HepG2 (cell line): ENCODE measurements at regions not wholly inside any gene's neighbourhood (a gene's known extent, or its start where the extent isn't known, plus 50 kb on each side); places are given as distances from the start of the nearest gene placed in this dataset.

Experiments used
- DNMT1 ChIP-seq: sonication (generic); formaldehyde crosslinking; IDR thresholded peaks from 2 replicates; pipeline ENCODE4 v1.5.1; 2020; ENCODE audit warnings: mild to moderate bottlenecking, missing genetic modification reagents
- FOXP1 ChIP-seq, 2 experiments: fragments of 450-650 bp in 1 of 2; IDR thresholded peaks; 2 replicates each; pipeline ENCODE4 v1.6.1; 2017 to 2018; ENCODE audit warnings: antibody characterized with exemption in 1 of 2
- GTF3A ChIP-seq: sonication (generic); formaldehyde crosslinking; conservative IDR thresholded peaks from 2 replicates; pipeline ENCODE4 v1.4.0; 2020; ENCODE audit warnings: mild to moderate bottlenecking, missing genetic modification reagents
- KDM5B ChIP-seq: sonication (generic); formaldehyde crosslinking; IDR thresholded peaks from 2 replicates; pipeline ENCODE4 v1.4.0; 2020; ENCODE audit warnings: missing genetic modification reagents, mild to moderate bottlenecking, borderline replicate concordance
- KLF12 ChIP-seq: sonication (generic); formaldehyde crosslinking; IDR thresholded peaks from 2 replicates; pipeline ENCODE4 v1.4.0; 2020; ENCODE audit warnings: missing genetic modification reagents, borderline replicate concordance
- MAFG ChIP-seq: sonication (generic); formaldehyde crosslinking; IDR thresholded peaks from 2 replicates; pipeline ENCODE4 v1.5.1; 2020; ENCODE audit warnings: mild to moderate bottlenecking, missing genetic modification reagents
- NFKB2 ChIP-seq: sonication (generic); formaldehyde crosslinking; IDR thresholded peaks from 2 replicates; pipeline ENCODE4 v1.4.0; 2020; ENCODE audit warnings: missing genetic modification reagents, borderline replicate concordance
- NR2F1 ChIP-seq, 2 experiments: fragments of 450-650 bp in 1 of 2; formaldehyde crosslinking in 1 of 2; IDR thresholded peaks; 2 replicates each; pipeline versions ENCODE4 v1.5.0 to v1.6.1; 2016 to 2020; ENCODE audit warnings: mild to moderate bottlenecking in 1 of 2, missing compliant biosample characterization in 1 of 2, missing genetic modification reagents in 1 of 2, moderate library complexity in 1 of 2
- ONECUT2 ChIP-seq: sonication (generic); formaldehyde crosslinking; IDR thresholded peaks from 2 replicates; pipeline ENCODE4 v1.4.0; 2020; ENCODE audit warnings: missing genetic modification reagents
- PPARG ChIP-seq: conservative IDR thresholded peaks from 2 replicates; pipeline ENCODE4 v1.6.1; 2016; ENCODE audit warnings: missing biosample characterization, missing genetic modification reagents
- SALL1 ChIP-seq: sonication (generic); formaldehyde crosslinking; IDR thresholded peaks from 2 replicates; pipeline ENCODE4 v1.8.0; 2022; ENCODE audit warnings: mild to moderate bottlenecking, missing genetic modification reagents
- SOX5 ChIP-seq: IDR thresholded peaks from 2 replicates; pipeline ENCODE4 v1.6.1; 2016; ENCODE audit warnings: borderline replicate concordance
- SP1 ChIP-seq, 2 experiments: fragments of 450-650 bp in 1 of 2; sonication (generic) in 1 of 2; formaldehyde crosslinking in 1 of 2; IDR thresholded peaks; 2 replicates each; pipeline versions ENCODE4 v1.4.0 to v1.6.1; 2016 to 2020; ENCODE audit warnings: missing genetic modification reagents in 1 of 2
- ZBTB42 ChIP-seq: sonication (generic); formaldehyde crosslinking; IDR thresholded peaks from 2 replicates; pipeline ENCODE4 v1.5.0; 2020; ENCODE audit warnings: mild to moderate bottlenecking, missing genetic modification reagents
- ZNF446 ChIP-seq: sonication (generic); formaldehyde crosslinking; IDR thresholded peaks from 2 replicates; pipeline ENCODE4 v1.5.0; 2020; ENCODE audit warnings: mild to moderate bottlenecking, missing genetic modification reagents
- ZNF589 ChIP-seq: sonication (generic); formaldehyde crosslinking; conservative IDR thresholded peaks from 2 replicates; pipeline ENCODE4 v1.8.0; 2022; ENCODE audit warnings: mild to moderate bottlenecking, moderate library complexity, missing genetic modification reagents
- ZNF878 ChIP-seq: sonication (generic); formaldehyde crosslinking; IDR thresholded peaks from 2 replicates; pipeline ENCODE4 v1.8.1; 2023; ENCODE audit warnings: mild to moderate bottlenecking, missing genetic modification reagents, moderate library complexity
- TF ChIP-seq, protein P1 (sequence below): sonication (generic); formaldehyde crosslinking; IDR thresholded peaks from 2 replicates; pipeline ENCODE4 v1.4.0; 2020; ENCODE audit warnings: mild to moderate bottlenecking, low read depth, missing genetic modification reagents
- TF ChIP-seq, protein P2 (sequence below): sonication (generic); formaldehyde crosslinking; IDR thresholded peaks from 2 replicates; pipeline ENCODE4 v1.4.0; 2020; ENCODE audit warnings: missing genetic modification reagents
- TF ChIP-seq, protein P3 (sequence below), 2 experiments: fragments of 450-650 bp in 1 of 2; sonication (generic) in 1 of 2; formaldehyde crosslinking; IDR thresholded peaks; 2 replicates each; pipeline versions ENCODE4 v1.5.0 to v1.8.0; 2020 to 2022; ENCODE audit warnings: mild to moderate bottlenecking in 1 of 2, missing genetic modification reagents in 1 of 2
- TF ChIP-seq, protein P4 (sequence below), 2 experiments: sonication (generic) in 1 of 2; formaldehyde crosslinking in 1 of 2; IDR thresholded peaks; 2 replicates each; pipeline versions ENCODE4 v1.5.1 to v1.6.1; 2011 to 2020; ENCODE audit warnings: borderline replicate concordance in 1 of 2, low read depth in 1 of 2, low read length in 1 of 2, mild to moderate bottlenecking in 1 of 2, missing genetic modification reagents in 1 of 2, moderate library complexity in 1 of 2

DNA sequence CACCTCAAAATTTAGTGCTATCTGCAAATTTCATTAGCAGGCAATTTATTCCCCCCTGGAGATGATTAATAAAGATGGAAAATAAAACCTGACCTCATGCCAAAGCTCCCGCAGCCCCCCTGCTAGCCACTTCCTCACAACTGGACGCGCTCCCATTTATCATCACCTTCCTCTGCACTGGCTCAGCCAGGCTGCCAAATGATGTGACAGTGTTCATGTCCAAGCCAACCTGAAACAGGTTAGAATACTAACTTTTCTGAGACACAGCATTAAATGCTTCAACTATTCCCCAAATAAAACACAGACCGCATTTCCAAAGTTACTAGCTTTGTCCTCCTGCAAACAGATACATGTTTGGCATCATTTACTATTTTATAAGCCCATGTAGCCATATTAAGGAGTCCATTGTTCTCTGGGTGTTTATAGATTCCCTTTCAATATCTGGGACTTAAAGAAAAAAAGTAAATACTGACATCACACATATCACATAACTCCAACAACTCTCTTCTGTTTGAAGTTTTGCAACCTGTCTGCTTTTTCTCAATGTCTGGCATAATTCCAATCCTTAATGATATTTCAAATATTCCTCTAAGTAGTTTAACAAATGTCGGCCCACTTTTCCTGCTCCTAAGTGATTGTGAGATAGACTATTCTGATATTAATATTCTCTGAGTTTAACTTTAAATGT, 829.7 kb upstream of the FAT3 start (continued):
- TF ChIP-seq, protein P1, sequence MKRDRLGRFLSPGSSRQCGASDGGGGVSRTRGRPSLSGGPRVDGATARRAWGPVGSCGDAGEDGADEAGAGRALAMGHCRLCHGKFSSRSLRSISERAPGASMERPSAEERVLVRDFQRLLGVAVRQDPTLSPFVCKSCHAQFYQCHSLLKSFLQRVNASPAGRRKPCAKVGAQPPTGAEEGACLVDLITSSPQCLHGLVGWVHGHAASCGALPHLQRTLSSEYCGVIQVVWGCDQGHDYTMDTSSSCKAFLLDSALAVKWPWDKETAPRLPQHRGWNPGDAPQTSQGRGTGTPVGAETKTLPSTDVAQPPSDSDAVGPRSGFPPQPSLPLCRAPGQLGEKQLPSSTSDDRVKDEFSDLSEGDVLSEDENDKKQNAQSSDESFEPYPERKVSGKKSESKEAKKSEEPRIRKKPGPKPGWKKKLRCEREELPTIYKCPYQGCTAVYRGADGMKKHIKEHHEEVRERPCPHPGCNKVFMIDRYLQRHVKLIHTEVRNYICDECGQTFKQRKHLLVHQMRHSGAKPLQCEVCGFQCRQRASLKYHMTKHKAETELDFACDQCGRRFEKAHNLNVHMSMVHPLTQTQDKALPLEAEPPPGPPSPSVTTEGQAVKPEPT = no peak
- TF ChIP-seq GTF3A = no peak
- TF ChIP-seq SALL1 = no peak
- TF ChIP-seq ZNF446 = no peak
- peak; percentile 59; the same call in 1 of the 2 replicates for TF ChIP-seq SOX5 (CRISPR knock-in tag)
- TF ChIP-seq, protein P2, sequence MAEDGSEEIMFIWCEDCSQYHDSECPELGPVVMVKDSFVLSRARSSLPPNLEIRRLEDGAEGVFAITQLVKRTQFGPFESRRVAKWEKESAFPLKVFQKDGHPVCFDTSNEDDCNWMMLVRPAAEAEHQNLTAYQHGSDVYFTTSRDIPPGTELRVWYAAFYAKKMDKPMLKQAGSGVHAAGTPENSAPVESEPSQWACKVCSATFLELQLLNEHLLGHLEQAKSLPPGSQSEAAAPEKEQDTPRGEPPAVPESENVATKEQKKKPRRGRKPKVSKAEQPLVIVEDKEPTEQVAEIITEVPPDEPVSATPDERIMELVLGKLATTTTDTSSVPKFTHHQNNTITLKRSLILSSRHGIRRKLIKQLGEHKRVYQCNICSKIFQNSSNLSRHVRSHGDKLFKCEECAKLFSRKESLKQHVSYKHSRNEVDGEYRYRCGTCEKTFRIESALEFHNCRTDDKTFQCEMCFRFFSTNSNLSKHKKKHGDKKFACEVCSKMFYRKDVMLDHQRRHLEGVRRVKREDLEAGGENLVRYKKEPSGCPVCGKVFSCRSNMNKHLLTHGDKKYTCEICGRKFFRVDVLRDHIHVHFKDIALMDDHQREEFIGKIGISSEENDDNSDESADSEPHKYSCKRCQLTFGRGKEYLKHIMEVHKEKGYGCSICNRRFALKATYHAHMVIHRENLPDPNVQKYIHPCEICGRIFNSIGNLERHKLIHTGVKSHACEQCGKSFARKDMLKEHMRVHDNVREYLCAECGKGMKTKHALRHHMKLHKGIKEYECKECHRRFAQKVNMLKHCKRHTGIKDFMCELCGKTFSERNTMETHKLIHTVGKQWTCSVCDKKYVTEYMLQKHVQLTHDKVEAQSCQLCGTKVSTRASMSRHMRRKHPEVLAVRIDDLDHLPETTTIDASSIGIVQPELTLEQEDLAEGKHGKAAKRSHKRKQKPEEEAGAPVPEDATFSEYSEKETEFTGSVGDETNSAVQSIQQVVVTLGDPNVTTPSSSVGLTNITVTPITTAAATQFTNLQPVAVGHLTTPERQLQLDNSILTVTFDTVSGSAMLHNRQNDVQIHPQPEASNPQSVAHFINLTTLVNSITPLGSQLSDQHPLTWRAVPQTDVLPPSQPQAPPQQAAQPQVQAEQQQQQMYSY (CRISPR knock-in tag) = no peak
- 0 out of 2 replicates have a peak, but pooled peaks have one; percentile 29 for TF ChIP-seq PPARG (CRISPR knock-in tag)
- TF ChIP-seq ZNF589 (CRISPR knock-in tag) = no peak
- no peak for TF ChIP-seq DNMT1 (CRISPR knock-in tag)
- TF ChIP-seq, protein P3, sequence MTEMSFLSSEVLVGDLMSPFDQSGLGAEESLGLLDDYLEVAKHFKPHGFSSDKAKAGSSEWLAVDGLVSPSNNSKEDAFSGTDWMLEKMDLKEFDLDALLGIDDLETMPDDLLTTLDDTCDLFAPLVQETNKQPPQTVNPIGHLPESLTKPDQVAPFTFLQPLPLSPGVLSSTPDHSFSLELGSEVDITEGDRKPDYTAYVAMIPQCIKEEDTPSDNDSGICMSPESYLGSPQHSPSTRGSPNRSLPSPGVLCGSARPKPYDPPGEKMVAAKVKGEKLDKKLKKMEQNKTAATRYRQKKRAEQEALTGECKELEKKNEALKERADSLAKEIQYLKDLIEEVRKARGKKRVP (CRISPR knock-in tag; IDR thresholded peaks at IDR 0.05) = no peak
- no peak for TF ChIP-seq MAFG
- TF ChIP-seq FOXP1 (IDR thresholded peaks at IDR 0.05) = no peak
- peak; percentile 25; the same call in 1 of the 2 replicates for TF ChIP-seq FOXP1 (CRISPR knock-in tag; IDR thresholded peaks at IDR 0.05)
- TF ChIP-seq NFKB2 (CRISPR knock-in tag) = no peak
- no peak for TF ChIP-seq KDM5B
- no peak for TF ChIP-seq KLF12 (CRISPR knock-in tag)
- no peak for TF ChIP-seq ZBTB42
- no peak for TF ChIP-seq NR2F1 (CRISPR knock-in tag; IDR thresholded peaks at IDR 0.05)
- no peak for TF ChIP-seq ONECUT2 (CRISPR knock-in tag)
- no peak for TF ChIP-seq ZNF878 (CRISPR knock-in tag)
- TF ChIP-seq SP1 (IDR thresholded peaks at IDR 0.05) = no peak
- TF ChIP-seq SP1 (CRISPR knock-in tag; IDR thresholded peaks at IDR 0.05) = no peak
- TF ChIP-seq, protein P4, sequence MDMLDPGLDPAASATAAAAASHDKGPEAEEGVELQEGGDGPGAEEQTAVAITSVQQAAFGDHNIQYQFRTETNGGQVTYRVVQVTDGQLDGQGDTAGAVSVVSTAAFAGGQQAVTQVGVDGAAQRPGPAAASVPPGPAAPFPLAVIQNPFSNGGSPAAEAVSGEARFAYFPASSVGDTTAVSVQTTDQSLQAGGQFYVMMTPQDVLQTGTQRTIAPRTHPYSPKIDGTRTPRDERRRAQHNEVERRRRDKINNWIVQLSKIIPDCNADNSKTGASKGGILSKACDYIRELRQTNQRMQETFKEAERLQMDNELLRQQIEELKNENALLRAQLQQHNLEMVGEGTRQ (IDR thresholded peaks at IDR 0.05; ENCODE audit: low read depth, low read length) = no peak
- TF ChIP-seq, protein P4 (CRISPR knock-in tag; IDR thresholded peaks at IDR 0.05; ENCODE audit: borderline replicate concordance) = no peak
